ENCODE measurements at regions not wholly inside any gene's neighbourhood (a gene's known extent, or its start where the extent isn't known, plus 50 kb on each side); places are given as distances from the start of the nearest gene placed in this dataset.

DNA sequence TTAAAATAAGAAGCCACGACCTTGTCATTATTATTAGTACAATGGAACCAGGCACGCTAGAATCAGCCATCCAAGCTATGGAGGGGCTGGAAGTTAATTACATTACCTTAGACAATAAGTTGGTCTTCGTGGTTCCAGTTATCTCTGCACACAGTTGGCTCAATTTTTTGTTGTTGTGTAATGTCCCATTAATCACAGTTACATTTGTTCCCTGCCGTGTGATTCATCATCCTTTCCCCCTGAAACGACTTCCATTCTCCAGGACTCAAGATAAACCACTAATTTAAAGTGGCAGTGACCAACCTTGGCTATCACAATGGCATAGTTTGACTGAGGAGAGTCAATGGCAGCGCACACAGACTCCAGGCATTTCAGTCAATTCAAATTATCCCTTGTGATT, 905.0 kb downstream of the RAB28 start:
- ATAC-seq (ENCODE audit: low FRiP score): no peak
- TF ChIP-seq, protein P1, sequence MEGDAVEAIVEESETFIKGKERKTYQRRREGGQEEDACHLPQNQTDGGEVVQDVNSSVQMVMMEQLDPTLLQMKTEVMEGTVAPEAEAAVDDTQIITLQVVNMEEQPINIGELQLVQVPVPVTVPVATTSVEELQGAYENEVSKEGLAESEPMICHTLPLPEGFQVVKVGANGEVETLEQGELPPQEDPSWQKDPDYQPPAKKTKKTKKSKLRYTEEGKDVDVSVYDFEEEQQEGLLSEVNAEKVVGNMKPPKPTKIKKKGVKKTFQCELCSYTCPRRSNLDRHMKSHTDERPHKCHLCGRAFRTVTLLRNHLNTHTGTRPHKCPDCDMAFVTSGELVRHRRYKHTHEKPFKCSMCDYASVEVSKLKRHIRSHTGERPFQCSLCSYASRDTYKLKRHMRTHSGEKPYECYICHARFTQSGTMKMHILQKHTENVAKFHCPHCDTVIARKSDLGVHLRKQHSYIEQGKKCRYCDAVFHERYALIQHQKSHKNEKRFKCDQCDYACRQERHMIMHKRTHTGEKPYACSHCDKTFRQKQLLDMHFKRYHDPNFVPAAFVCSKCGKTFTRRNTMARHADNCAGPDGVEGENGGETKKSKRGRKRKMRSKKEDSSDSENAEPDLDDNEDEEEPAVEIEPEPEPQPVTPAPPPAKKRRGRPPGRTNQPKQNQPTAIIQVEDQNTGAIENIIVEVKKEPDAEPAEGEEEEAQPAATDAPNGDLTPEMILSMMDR (IDR thresholded peaks at IDR 0.05): no peak

DNA sequence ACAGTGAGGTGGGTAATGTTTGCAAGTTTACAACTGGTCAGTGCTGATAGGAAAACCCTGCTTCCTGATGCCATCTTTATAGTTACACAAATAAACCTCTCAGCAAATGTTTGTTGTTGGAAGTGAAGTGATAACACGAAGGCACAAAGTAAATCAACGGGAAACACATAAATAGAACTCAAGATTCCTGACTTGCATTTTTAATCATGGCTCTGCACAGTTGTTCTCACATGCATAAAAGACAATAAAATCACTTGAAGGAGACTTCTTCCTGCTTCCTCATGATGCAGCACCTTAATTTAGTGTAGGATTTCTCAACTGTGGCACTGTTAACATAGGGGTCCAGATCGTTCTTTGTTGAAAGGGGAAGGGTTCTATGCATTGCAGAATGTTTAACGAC, 907.7 kb downstream of the RAB28 start:
- TF ChIP-seq, protein P1 (IDR thresholded peaks at IDR 0.05): no peak
- ATAC-seq (ENCODE audit: low FRiP score) (no peak), DNase-seq (ENCODE audit: low spot score) (no peak)

More for the DNA sequence above, 905.0 kb downstream of the RAB28 start:
- DNase-seq (ENCODE audit: low spot score): no peak

DNA sequence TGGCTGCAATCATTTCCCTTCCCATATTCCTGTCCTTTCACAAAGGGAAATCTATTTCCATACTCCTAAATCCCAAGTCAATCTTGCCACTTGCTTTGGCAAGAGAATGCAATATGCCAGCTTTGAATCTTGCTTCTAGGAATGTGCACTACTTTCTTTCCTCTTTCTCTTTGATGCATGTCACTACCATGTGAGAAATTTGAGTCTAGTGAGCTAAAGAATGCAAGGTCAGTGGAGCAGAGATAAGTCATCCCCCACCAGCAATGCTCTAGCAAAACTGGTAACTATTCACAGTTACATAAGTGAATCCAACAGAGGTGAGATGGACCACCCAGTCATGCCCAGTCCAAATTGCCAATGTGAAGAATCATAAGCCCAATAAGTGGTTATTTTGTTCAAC, 910.4 kb downstream of the RAB28 start:
- ATAC-seq (ENCODE audit: low FRiP score): no peak
- TF ChIP-seq, protein P1 (IDR thresholded peaks at IDR 0.05): no peak
- no peak for DNase-seq (ENCODE audit: low spot score)

DNA sequence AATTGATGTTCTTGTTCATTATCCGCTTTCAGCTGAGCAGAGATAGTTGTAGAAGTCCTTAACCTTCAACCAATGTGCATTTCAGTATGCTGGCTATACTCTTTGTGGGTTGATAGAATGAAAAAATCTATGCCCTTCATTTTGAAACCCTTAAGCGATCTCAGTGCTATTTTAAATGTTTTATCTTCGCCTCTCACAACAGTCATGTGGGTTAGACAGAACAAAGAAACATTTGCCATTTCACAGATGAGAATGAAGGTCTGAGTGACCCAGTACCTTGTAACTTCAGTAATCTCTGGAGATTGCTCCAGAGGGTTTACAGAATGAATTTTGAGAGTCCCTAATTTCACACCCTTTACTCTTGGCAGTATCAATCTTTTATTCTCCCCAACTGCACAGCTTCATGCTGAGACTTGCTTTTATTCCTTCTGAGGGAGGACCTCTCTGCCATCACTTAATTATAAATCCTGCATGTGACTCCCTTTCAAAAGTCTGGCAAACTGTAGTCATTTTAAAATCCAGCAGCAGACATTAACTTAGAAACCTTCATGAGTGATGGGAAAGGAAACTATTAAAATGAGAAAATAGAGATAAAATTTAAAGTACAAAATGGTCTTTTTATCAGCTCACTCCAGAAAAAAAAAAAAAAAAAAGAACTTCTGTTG, 921.5 kb downstream of the RAB28 start:
- ATAC-seq (ENCODE audit: low FRiP score) (no peak), DNase-seq (ENCODE audit: low spot score) (no peak)
- TF ChIP-seq, protein P1 (IDR thresholded peaks at IDR 0.05): no peak

DNA sequence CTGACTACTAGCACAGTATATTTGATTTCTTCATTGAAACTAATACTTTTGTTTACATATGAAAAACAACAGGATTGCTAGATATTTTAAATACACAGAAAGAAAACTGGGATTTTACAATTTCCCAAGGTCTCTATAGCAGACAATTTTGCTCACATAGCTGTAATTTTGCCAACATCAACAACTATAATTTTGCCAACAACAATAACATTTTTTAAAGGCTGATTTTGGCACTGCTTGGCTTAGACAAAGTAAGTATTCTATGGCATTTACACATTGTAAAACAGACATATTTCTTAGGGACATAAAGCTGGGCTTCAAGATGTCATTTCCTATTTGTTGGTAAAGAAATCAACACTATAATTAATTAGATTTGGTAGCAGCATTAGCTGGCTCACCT, 922.1 kb downstream of the RAB28 start:
- DNase-seq (ENCODE audit: low spot score) (no peak), ATAC-seq (ENCODE audit: low FRiP score) (no peak)
- TF ChIP-seq, protein P1 (IDR thresholded peaks at IDR 0.05): no peak

DNA sequence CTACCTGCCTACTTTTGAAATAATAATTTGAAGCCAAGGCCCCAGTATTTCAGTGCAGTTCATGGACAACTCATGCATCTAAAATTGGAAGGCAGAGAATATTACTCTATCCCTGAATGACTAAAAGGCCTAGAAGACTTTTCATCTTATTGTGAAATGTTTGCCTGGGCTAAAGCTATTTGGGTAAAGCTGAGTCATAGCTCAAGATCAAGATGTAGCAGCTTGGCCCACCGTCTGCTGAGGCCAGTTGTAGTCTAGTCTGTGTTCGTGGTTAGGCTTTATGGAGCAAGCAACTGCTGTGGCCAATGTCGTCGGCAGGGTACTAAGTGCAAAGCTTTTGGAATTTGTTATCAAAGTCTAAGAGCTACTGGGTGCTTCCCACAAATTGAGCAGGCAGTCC, 929.1 kb downstream of the RAB28 start:
- no peak for ATAC-seq (ENCODE audit: low FRiP score)
- DNase-seq (ENCODE audit: low spot score): no peak
- TF ChIP-seq, protein P1 (IDR thresholded peaks at IDR 0.05): no peak

DNA sequence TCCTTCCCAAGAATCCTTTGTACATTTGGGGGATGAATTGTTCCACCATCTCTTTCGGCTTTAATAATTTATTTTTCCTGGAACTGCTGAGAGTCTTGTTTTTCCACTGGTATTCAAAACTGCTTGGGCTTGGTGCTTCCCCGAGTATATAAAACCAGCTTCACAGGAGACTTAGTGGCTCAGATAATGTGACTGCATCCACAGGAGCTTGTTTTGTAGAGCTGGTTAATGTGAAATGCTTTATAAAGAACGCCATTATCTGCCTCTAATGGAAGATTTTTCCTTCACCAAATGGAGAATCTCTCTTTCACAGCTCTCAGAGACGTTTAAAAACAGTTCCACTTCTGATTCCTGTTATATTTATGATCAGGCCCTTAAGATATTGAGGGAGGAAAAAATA, 935.5 kb downstream of the RAB28 start:
- no peak for DNase-seq (ENCODE audit: low spot score)
- no peak for ATAC-seq (ENCODE audit: low FRiP score)
- TF ChIP-seq, protein P1 (IDR thresholded peaks at IDR 0.05): no peak
